ENCODE measurements at regions not wholly inside any gene's neighbourhood (a gene's known extent, or its start where the extent isn't known, plus 50 kb on each side); places are given as distances from the start of the nearest gene placed in this dataset.

DNA sequence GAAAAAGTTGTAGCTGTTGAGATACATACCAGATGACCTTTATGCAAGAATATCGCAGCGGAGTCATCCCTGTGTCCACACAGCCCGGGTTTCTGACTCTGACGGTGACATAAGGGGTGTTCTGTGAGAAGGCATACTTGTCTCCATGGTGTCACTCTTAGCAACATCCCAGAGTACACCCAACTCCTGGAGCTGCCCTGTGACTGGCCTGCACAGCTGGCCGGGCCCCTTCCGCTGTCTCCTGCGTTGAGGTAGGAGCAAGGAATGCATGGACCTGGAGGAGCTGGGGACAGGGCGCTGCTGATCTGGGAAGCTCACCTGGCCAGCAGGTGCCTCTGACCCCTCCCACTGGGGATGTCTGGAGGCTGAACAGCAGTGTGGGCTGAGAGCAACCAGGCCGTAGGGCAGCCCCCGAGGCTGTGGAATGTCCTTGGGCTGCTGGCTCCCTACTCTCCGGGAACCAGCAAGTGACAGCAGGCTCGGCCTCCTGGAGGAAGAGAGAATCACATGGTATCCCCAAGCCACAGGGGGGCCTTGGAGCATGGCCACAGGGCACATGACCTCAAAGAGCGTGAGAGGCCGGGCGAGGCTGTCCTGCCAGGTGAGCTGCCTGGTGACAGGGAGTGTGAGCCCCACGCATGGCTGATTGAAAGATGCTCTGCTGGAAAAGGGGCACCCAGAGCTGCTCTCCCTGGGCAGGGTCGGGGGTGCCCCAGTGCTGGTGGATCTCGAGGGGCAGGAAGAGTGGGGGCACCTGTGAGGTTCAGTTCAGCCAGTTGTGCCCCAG is 113.4 kb downstream of the MRPL36 start:
- Histone ChIP-seq H3K27ac (no peak overlapping the region), H2AFZ (no peak overlapping the region), H3K36me3 (ENCODE audit: low read depth) (no peaks in the 10 kb centered on the region), H3K4me1 (replicated peaks; ENCODE audit: insufficient read depth) (no peaks in the 10 kb centered on the region), H3K4me3 (no peak overlapping the region), H3K4me2 (no peak overlapping the region), H4K20me1 (ENCODE audit: insufficient read depth) (no peaks in the 10 kb centered on the region), H3K27me3 (ENCODE audit: insufficient read depth, low read depth) (peaks cover 96% of the 10 kb centered on the region), H3K79me2 (ENCODE audit: low read depth) (no peaks in the 10 kb centered on the region), H3K9me2 (ENCODE audit: insufficient read depth) (no peaks in the 10 kb centered on the region), H3K9me3 (ENCODE audit: insufficient read depth, low read depth) (no peaks in the 10 kb centered on the region), H3F3A (ENCODE audit: insufficient read depth, low read depth) (no peaks in the 10 kb centered on the region)
- TF ChIP-seq, protein P1, sequence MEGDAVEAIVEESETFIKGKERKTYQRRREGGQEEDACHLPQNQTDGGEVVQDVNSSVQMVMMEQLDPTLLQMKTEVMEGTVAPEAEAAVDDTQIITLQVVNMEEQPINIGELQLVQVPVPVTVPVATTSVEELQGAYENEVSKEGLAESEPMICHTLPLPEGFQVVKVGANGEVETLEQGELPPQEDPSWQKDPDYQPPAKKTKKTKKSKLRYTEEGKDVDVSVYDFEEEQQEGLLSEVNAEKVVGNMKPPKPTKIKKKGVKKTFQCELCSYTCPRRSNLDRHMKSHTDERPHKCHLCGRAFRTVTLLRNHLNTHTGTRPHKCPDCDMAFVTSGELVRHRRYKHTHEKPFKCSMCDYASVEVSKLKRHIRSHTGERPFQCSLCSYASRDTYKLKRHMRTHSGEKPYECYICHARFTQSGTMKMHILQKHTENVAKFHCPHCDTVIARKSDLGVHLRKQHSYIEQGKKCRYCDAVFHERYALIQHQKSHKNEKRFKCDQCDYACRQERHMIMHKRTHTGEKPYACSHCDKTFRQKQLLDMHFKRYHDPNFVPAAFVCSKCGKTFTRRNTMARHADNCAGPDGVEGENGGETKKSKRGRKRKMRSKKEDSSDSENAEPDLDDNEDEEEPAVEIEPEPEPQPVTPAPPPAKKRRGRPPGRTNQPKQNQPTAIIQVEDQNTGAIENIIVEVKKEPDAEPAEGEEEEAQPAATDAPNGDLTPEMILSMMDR (conservative IDR thresholded peaks at IDR 0.05), result no peak
- no peak for TF ChIP-seq EZH2 (IDR thresholded peaks at IDR 0.05; ENCODE audit: low read depth)
- ChIA-PET CTCF (no interaction called here), POLR2A (ENCODE audit: unreplicated experiment) (no interaction called here)
- intact Hi-C loops (cut with micrococcal nuclease; ENCODE audit: unreplicated experiment), result no loop called here
- BruUV-seq (replicated peaks), result no TSS peak
- DNase-seq, result no peak

DNA sequence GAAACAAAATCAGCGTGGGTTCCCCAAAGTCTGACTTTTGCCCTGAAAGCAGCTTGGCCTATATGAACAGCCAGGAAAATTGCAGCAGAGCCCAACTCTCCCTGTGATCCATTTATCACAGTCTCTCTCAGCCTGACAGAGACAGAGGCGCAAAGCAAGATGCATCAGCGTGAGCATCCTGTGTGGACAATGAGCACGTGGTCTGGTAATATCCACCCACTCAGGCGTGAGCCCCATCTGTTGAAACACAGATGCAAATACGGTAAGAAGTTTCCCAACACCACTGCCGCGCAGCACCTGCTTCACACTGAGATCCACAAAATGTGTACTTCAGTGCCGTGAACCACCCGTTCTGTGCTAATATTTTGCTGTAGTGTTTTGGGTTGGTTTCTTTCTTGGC is 114.6 kb downstream of the MRPL36 start:
- DNase-seq, result no peak
- Histone ChIP-seq H2AFZ (no peak overlapping the region), H3K4me3 (no peak overlapping the region), H3K9me3 (ENCODE audit: insufficient read depth, low read depth) (no peaks in the 10 kb centered on the region), H3K27me3 (ENCODE audit: insufficient read depth, low read depth) (peaks cover 96% of the 10 kb centered on the region), H3K36me3 (ENCODE audit: low read depth) (no peaks in the 10 kb centered on the region), H3F3A (ENCODE audit: insufficient read depth, low read depth) (no peaks in the 10 kb centered on the region), H3K4me1 (replicated peaks; ENCODE audit: insufficient read depth) (no peaks in the 10 kb centered on the region), H3K4me2 (no peak overlapping the region), H3K27ac (no peak overlapping the region), H3K79me2 (ENCODE audit: low read depth) (no peaks in the 10 kb centered on the region), H3K9me2 (ENCODE audit: insufficient read depth) (no peaks in the 10 kb centered on the region), H4K20me1 (ENCODE audit: insufficient read depth) (no peaks in the 10 kb centered on the region)
- no TSS peak for BruUV-seq (replicated peaks)
- CTCF ChIA-PET, result no interaction called here
- no peak for TF ChIP-seq EZH2 (IDR thresholded peaks at IDR 0.05; ENCODE audit: low read depth)
- TF ChIP-seq, protein P1 (conservative IDR thresholded peaks at IDR 0.05), result no peak
- POLR2A ChIA-PET (ENCODE audit: unreplicated experiment), result no interaction called here
- intact Hi-C loops (cut with micrococcal nuclease; ENCODE audit: unreplicated experiment), result no loop called here

DNA sequence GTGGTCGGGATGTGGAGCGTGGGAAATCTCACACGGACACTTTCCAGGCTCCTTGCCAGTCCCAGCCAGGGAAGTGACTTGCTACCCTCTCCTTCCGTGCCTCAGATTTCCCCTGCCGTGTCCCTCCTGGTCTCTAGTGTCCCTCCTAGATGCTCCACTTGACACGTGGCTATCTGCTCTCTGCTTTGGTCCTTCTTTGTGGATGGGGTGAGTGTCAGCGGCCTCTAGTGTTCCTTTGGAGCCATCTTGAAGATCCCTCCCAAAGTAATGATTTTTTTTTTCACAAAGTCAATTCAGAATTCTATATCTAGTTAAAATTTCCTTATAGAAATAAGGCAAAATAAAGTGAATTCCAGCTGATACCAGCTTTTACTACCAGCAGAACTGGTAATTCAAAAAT is 117.7 kb downstream of the MRPL36 start:
- Histone ChIP-seq H3K9me3 (ENCODE audit: insufficient read depth, low read depth) (peaks cover 4% of the 10 kb centered on the region; the same call in 1 of the 2 replicates), H3K27me3 (ENCODE audit: insufficient read depth, low read depth) (peaks cover 96% of the 10 kb centered on the region), H3K9me2 (ENCODE audit: insufficient read depth) (no peaks in the 10 kb centered on the region), H3K79me2 (ENCODE audit: low read depth) (no peaks in the 10 kb centered on the region), H3K4me3 (no peak overlapping the region), H3K36me3 (ENCODE audit: low read depth) (no peaks in the 10 kb centered on the region), H3K4me2 (no peak overlapping the region), H4K20me1 (ENCODE audit: insufficient read depth) (no peaks in the 10 kb centered on the region), H3K4me1 (replicated peaks; ENCODE audit: insufficient read depth) (no peaks in the 10 kb centered on the region), H3K27ac (no peak overlapping the region), H3F3A (ENCODE audit: insufficient read depth, low read depth) (no peaks in the 10 kb centered on the region), H2AFZ (no peak overlapping the region)
- POLR2A ChIA-PET (ENCODE audit: unreplicated experiment), result no interaction called here
- CTCF ChIA-PET, result interaction anchor here (0.7 kb wide), 1 partner anchor 9 kb away, joined by 4 read pairs; no protein-coding TSS in a partner anchor
- BruUV-seq (replicated peaks), result no TSS peak
- intact Hi-C loops (cut with micrococcal nuclease; ENCODE audit: unreplicated experiment), result no loop called here
- no peak for DNase-seq
- TF ChIP-seq EZH2 (IDR thresholded peaks at IDR 0.05; ENCODE audit: low read depth), result no peak
- TF ChIP-seq, protein P1 (conservative IDR thresholded peaks at IDR 0.05), result peak; percentile 34; the same call in 1 of the 2 replicates

Data from PC-9 (cell line).